ENCODE measurements at regions not wholly inside any gene's neighbourhood (a gene's known extent, or its start where the extent isn't known, plus 50 kb on each side); places are given as distances from the start of the nearest gene placed in this dataset.

- no peak for DNase-seq
Measured at GRCh38 chr11:69918231-69918937, 99.2 kb upstream of the FGF3 start.

- DNase-seq, result peak; percentile 32
Measured at GRCh38 chr11:69918938-69919650, 99.9 kb upstream of the FGF3 start.

- no peak for DNase-seq
Measured at GRCh38 chr11:69919659-69920344, 100.6 kb upstream of the FGF3 start.

- DNase-seq, result no peak
Measured at GRCh38 chr11:69920345-69921127, 101.3 kb upstream of the FGF3 start.

GRCh38 chr11:69921128-69922014 is 102.2 kb upstream of the FGF3 start:
- DNase-seq, result no peak

- no peak for DNase-seq
Measured at GRCh38 chr11:69922015-69922595, 102.9 kb upstream of the FGF3 start.

GRCh38 chr11:69922596-69923111 is 103.4 kb upstream of the FGF3 start:
- DNase-seq, result no peak

- no peak for DNase-seq
Measured at GRCh38 chr11:69923196-69923595, 104.0 kb upstream of the FGF3 start.

GRCh38 chr11:69923641-69924307 is 104.6 kb upstream of the FGF3 start:
- no peak for DNase-seq

- DNase-seq, result no peak
Measured at GRCh38 chr11:69924308-69925161, 105.3 kb upstream of the FGF3 start.

GRCh38 chr11:69925366-69926196 is 106.4 kb upstream of the FGF3 start:
- DNase-seq, result no peak

- DNase-seq, result no peak
Measured at GRCh38 chr11:69926376-69927050, 107.3 kb upstream of the FGF3 start.

- no peak for DNase-seq
Measured at GRCh38 chr11:69928121-69928520, 108.9 kb upstream of the FGF3 start.

GRCh38 chr11:69928975-69929374 is 109.8 kb upstream of the FGF3 start:
- no peak for DNase-seq

- DNase-seq, result no peak
Measured at GRCh38 chr11:69930081-69931059, 111.2 kb upstream of the FGF3 start.
